Upper lobe of left lung (tissue), 6 donors: ENCODE measurements at regions not wholly inside any gene's neighbourhood (a gene's known extent, or its start where the extent isn't known, plus 50 kb on each side); places are given as distances from the start of the nearest gene placed in this dataset.

Experiments used
- ATAC-seq, 2 donors: fragments of 200-7000 bp; cut with Tn5 transposase; one replicate each; pipeline ENCODE4 v1.9.1; 2022; ENCODE audit warnings: mild to moderate bottlenecking in 2 of 2, moderate library complexity in 2 of 2; ENCODE audit not compliant: low FRiP score in 2 of 2
- DNase-seq, 2 donors: peaks; one replicate each; pipeline ENCODE4 v3.0.0-alpha.2; 2019 to 2020
- H3K27ac ChIP-seq, 4 donors: fragments of 200-600 bp; sonication (generic); one replicate each; pipeline ENCODE4 v1.5.1; 2016 to 2019
- H3K27me3 ChIP-seq, 4 donors: fragments of 200-600 bp; sonication (generic); one replicate each; pipeline ENCODE4 v1.5.1; 2017 to 2019
- H3K36me3 ChIP-seq, 4 donors: fragments of 200-600 bp; sonication (generic); one replicate each; pipeline ENCODE4 v1.5.1; 2016 to 2019
- H3K4me1 ChIP-seq, 4 donors: fragments of 200-600 bp; sonication (generic); one replicate each; pipeline ENCODE4 v1.5.1; 2018 to 2019
- H3K4me3 ChIP-seq, 4 donors: fragments of 200-600 bp; sonication (generic); one replicate each; pipeline ENCODE4 v1.5.1; 2017 to 2019; ENCODE audit warnings: mild to moderate bottlenecking in 2 of 4, moderate library complexity in 1 of 4
- H3K9me3 ChIP-seq, 4 donors: fragments of 200-600 bp; sonication (generic); one replicate each; pipeline ENCODE4 v1.5.1; 2018 to 2019
- CTCF ChIP-seq, 6 experiments: fragments of 450-650 bp in 4 of 6; fragments of 200-600 bp in 2 of 6; sonication (generic) in 2 of 6; IDR thresholded peaks; one replicate each; pipeline ENCODE4 v1.5.1; 2016 to 2019; ENCODE audit warnings: antibody characterized with exemption in 6 of 6
- EP300 ChIP-seq, 4 donors: sonication (generic); formaldehyde crosslinking; IDR thresholded peaks; one replicate each; pipeline ENCODE4 v1.5.1; 2017; ENCODE audit warnings: antibody characterized with exemption in 4 of 4, control low read depth in 2 of 4
- POLR2A ChIP-seq, 4 donors: fragments of 450-650 bp; IDR thresholded peaks; one replicate each; pipeline ENCODE4 v1.5.1; 2016 to 2017; ENCODE audit warnings: antibody characterized with exemption in 4 of 4, mild to moderate bottlenecking in 2 of 4
- POLR2AphosphoS5 ChIP-seq, 2 donors: sonication (generic); formaldehyde crosslinking; IDR thresholded peaks; one replicate each; pipeline ENCODE4 v1.5.1; 2017; ENCODE audit warnings: antibody characterized with exemption in 2 of 2
- WGBS, 2 donors: methylation state at CpG; one replicate each; pipeline ENCODE4 v1.1.5; 2017 to 2018; 5-methylcytosine and 5-hydroxymethylcytosine counted together
- donor health status: DM: no; HTN: no; CAD: no; lungs with moderate emphysema.
- donor health status: DM: no; HTN: yes; CAD: no; lungs with severe emphysema.

GRCh38 chr15:69782809-69783208 lies 314.9 kb downstream of the TLE3 start:
- TF ChIP-seq CTCF (IDR thresholded peaks at IDR 0.05) (no peak), POLR2AphosphoS5 (IDR thresholded peaks at IDR 0.05) (no peak), POLR2A (IDR thresholded peaks at IDR 0.05) (no peak), EP300 (IDR thresholded peaks at IDR 0.05) (no peak)
- Histone ChIP-seq H3K36me3 (no peaks in the 10 kb centered on the region), H3K4me3 (no peak overlapping the region), H3K9me3 (no peaks in the 10 kb centered on the region), H3K4me1 (no peaks in the 10 kb centered on the region), H3K27me3 (no peaks in the 10 kb centered on the region), H3K27ac (no peak overlapping the region)
- no peak for ATAC-seq
- 42 to 46% methylated on average over 5 of the region's 5 CpGs for WGBS, 2 donors
- DNase-seq: no peak

GRCh38 chr15:69783211-69783610 lies 314.5 kb downstream of the TLE3 start:
- H3K4me3 ChIP-seq: no peak overlapping the region
- H3K4me1 ChIP-seq: no peaks in the 10 kb centered on the region
- no peaks in the 10 kb centered on the region for H3K9me3 ChIP-seq
- no peaks in the 10 kb centered on the region for H3K36me3 ChIP-seq
- no peaks in the 10 kb centered on the region for H3K27me3 ChIP-seq
- no peak for DNase-seq
- ATAC-seq: no peak
- 66 to 82% methylated on average over 9 of the region's 9 CpGs for WGBS, 2 donors
- H3K27ac ChIP-seq: no peak overlapping the region
- TF ChIP-seq EP300 (IDR thresholded peaks at IDR 0.05): no peak
- TF ChIP-seq POLR2A (IDR thresholded peaks at IDR 0.05): no peak
- no peak for TF ChIP-seq CTCF (IDR thresholded peaks at IDR 0.05)
- no peak for TF ChIP-seq POLR2AphosphoS5 (IDR thresholded peaks at IDR 0.05)

- ATAC-seq (peak in 1 of 2 donors; percentile 46), DNase-seq (no peak)
- no peaks in the 10 kb centered on the region for H3K27me3 ChIP-seq
- no peak for TF ChIP-seq CTCF (IDR thresholded peaks at IDR 0.05)
- WGBS, 2 donors: 44 to 86% methylated on average over 5 of the region's 5 CpGs
- H3K9me3 ChIP-seq: no peaks in the 10 kb centered on the region
- H3K27ac ChIP-seq: no peak overlapping the region
- no peak overlapping the region for H3K4me3 ChIP-seq
- H3K36me3 ChIP-seq: no peaks in the 10 kb centered on the region
- no peaks in the 10 kb centered on the region for H3K4me1 ChIP-seq
Observed at GRCh38 chr15:69784798-69785566, 312.7 kb downstream of the TLE3 start.

GRCh38 chr15:69786136-69786701 lies 311.5 kb downstream of the TLE3 start:
- ATAC-seq: no peak
- Histone ChIP-seq H3K4me3 (no peak overlapping the region), H3K4me1 (no peaks in the 10 kb centered on the region), H3K36me3 (no peaks in the 10 kb centered on the region), H3K27me3 (no peaks in the 10 kb centered on the region), H3K27ac (no peak overlapping the region), H3K9me3 (peaks cover 0 to under 1% (median 0%) of the 10 kb centered on the region in 4 donors)
- TF ChIP-seq CTCF (IDR thresholded peaks at IDR 0.05) (no peak), EP300 (IDR thresholded peaks at IDR 0.05) (no peak), POLR2A (IDR thresholded peaks at IDR 0.05) (no peak), POLR2AphosphoS5 (IDR thresholded peaks at IDR 0.05) (no peak)
- 90 to 95% methylated on average over 9 of the region's 9 CpGs for WGBS, 2 donors
- DNase-seq: no peak

- no peak for TF ChIP-seq POLR2A (IDR thresholded peaks at IDR 0.05)
- TF ChIP-seq POLR2AphosphoS5 (IDR thresholded peaks at IDR 0.05): no peak
- Histone ChIP-seq H3K4me3 (no peak overlapping the region), H3K9me3 (peaks cover 0 to 7% (median 0%) of the 10 kb centered on the region in 4 donors), H3K27ac (no peak overlapping the region), H3K4me1 (no peaks in the 10 kb centered on the region), H3K27me3 (no peaks in the 10 kb centered on the region), H3K36me3 (no peaks in the 10 kb centered on the region)
- DNase-seq (no peak), ATAC-seq (no peak)
- WGBS, 2 donors: 91 to 96% methylated on average over 2 to 3 of the region's 4 CpGs
Observed at GRCh38 chr15:69787791-69788190, 309.9 kb downstream of the TLE3 start.
